OCI-LY1 (cell line): ENCODE measurements at regions not wholly inside any gene's neighbourhood (a gene's known extent, or its start where the extent isn't known, plus 50 kb on each side); places are given as distances from the start of the nearest gene placed in this dataset.

Experiments
- H2AFZ ChIP-seq: fragments of 200-600 bp; sonication (generic), shearing (Covaris generic); 2 replicates; pipeline ENCODE4 v1.6.0; 2014; ENCODE audit warnings: antibody characterized with exemption, mild to moderate bottlenecking, low read length
- H3F3A ChIP-seq: fragments of 200-600 bp; sonication (generic), shearing (Covaris generic); 2 replicates; pipeline ENCODE4 v1.6.0; 2014; ENCODE audit warnings: mild to moderate bottlenecking, antibody characterized with exemption, low read length, moderate library complexity; ENCODE audit not compliant: insufficient read depth
- H3K27ac ChIP-seq: fragments of 200-600 bp; sonication (generic); 2 replicates; pipeline ENCODE4 v1.5.1; 2014; ENCODE audit warnings: low read length, mixed run types, mild to moderate bottlenecking, low read depth; ENCODE audit not compliant: poor library complexity, severe bottlenecking
- H3K27me3 ChIP-seq: fragments of 200-600 bp; sonication (generic); 2 replicates; pipeline ENCODE4 v1.6.0; 2014; ENCODE audit warnings: antibody characterized with exemption, mild to moderate bottlenecking, low read length, moderate library complexity; ENCODE audit not compliant: insufficient read depth
- H3K36me3 ChIP-seq: fragments of 200-600 bp; sonication (generic); 2 replicates; pipeline ENCODE4 v1.6.1; 2014; ENCODE audit warnings: mild to moderate bottlenecking, antibody characterized with exemption, low read length, moderate library complexity, mixed read lengths; ENCODE audit not compliant: insufficient read depth
- H3K4me1 ChIP-seq: fragments of 200-600 bp; sonication (generic); 2 replicates; pipeline ENCODE4 v1.5.1; 2014; ENCODE audit warnings: mild to moderate bottlenecking, low read length, moderate library complexity; ENCODE audit not compliant: insufficient read depth, severe bottlenecking
- H3K4me2 ChIP-seq: fragments of 200-600 bp; sonication (generic), shearing (Covaris generic); 2 replicates; pipeline ENCODE4 v1.6.1; 2014; ENCODE audit warnings: low read length
- H3K4me3 ChIP-seq: fragments of 200-600 bp; sonication (generic); 2 replicates; pipeline ENCODE4 v1.5.1; 2014; ENCODE audit warnings: low read length, low read depth, mild to moderate bottlenecking, mixed read lengths; ENCODE audit not compliant: poor library complexity, severe bottlenecking
- H3K79me2 ChIP-seq: fragments of 200-600 bp; shearing (Covaris generic); 2 replicates; pipeline ENCODE4 v1.6.1; 2016; ENCODE audit warnings: mixed run types, low read length, mixed read lengths; ENCODE audit not compliant: insufficient read depth
- H3K9ac ChIP-seq: fragments of 200-600 bp; sonication (generic), shearing (Covaris generic); 2 replicates; pipeline ENCODE4 v1.6.1; 2014; ENCODE audit warnings: mild to moderate bottlenecking, low read length, mixed read lengths
- H3K9me2 ChIP-seq: fragments of 200-600 bp; sonication (generic), shearing (Covaris generic); 2 replicates; pipeline ENCODE4 v1.6.1; 2014; ENCODE audit warnings: low read depth, mild to moderate bottlenecking, low read length, mixed read lengths
- H3K9me3 ChIP-seq: fragments of 200-600 bp; shearing (Covaris generic); 2 replicates; pipeline ENCODE4 v1.6.1; 2014; ENCODE audit warnings: low read length, mixed read lengths
- H4K20me1 ChIP-seq: fragments of 200-600 bp; sonication (generic), shearing (Covaris generic); 2 replicates; pipeline ENCODE4 v1.6.0; 2016; ENCODE audit warnings: mild to moderate bottlenecking, low read length; ENCODE audit not compliant: insufficient read depth
- CTCF ChIP-seq: fragments of 200-600 bp; sonication (generic), shearing (Covaris generic); IDR thresholded peaks from 2 replicates; pipeline ENCODE4 v1.5.1; 2017; ENCODE audit warnings: mild to moderate bottlenecking, antibody characterized with exemption, low read length, moderate library complexity, mixed read lengths
- EZH2 ChIP-seq: fragments of 200-600 bp; sonication (generic), shearing (Covaris generic); IDR thresholded peaks from 2 replicates; pipeline ENCODE4 v1.8.0; 2017; ENCODE audit warnings: borderline replicate concordance, mixed run types, mild to moderate bottlenecking, antibody characterized with exemption, low read length, moderate library complexity, mixed read lengths

GRCh38 chr18:72329533-72329932 lies 214.6 kb downstream of the CBLN2 start:
- TF ChIP-seq CTCF (no peak), EZH2 (no peak)
- H3K9me2 ChIP-seq: no peaks in the 10 kb centered on the region
- no peaks in the 10 kb centered on the region for H3K9me3 ChIP-seq
- no peaks in the 10 kb centered on the region for H3K79me2 ChIP-seq
- H3F3A ChIP-seq: no peaks in the 10 kb centered on the region
- H3K27me3 ChIP-seq: no peaks in the 10 kb centered on the region
- H3K9ac ChIP-seq: no peak overlapping the region
- no peak overlapping the region for H3K4me2 ChIP-seq
- no peaks in the 10 kb centered on the region for H3K36me3 ChIP-seq
- H3K27ac ChIP-seq: no peak overlapping the region
- H4K20me1 ChIP-seq: no peaks in the 10 kb centered on the region
- H2AFZ ChIP-seq: no peak overlapping the region
- H3K4me1 ChIP-seq: no peaks in the 10 kb centered on the region
- no peak overlapping the region for H3K4me3 ChIP-seq

GRCh38 chr18:72325307-72325706 lies 218.8 kb downstream of the CBLN2 start:
- Histone ChIP-seq H3K9ac (no peak overlapping the region), H3K4me1 (no peaks in the 10 kb centered on the region), H3F3A (no peaks in the 10 kb centered on the region), H2AFZ (no peak overlapping the region), H3K9me2 (no peaks in the 10 kb centered on the region), H3K9me3 (no peaks in the 10 kb centered on the region), H3K4me3 (no peak overlapping the region), H3K79me2 (no peaks in the 10 kb centered on the region), H3K27ac (no peak overlapping the region), H3K4me2 (no peak overlapping the region), H4K20me1 (no peaks in the 10 kb centered on the region), H3K36me3 (no peaks in the 10 kb centered on the region), H3K27me3 (no peaks in the 10 kb centered on the region)
- TF ChIP-seq CTCF (no peak), EZH2 (no peak)

GRCh38 chr18:72324677-72325076 lies 219.5 kb downstream of the CBLN2 start:
- TF ChIP-seq CTCF (no peak), EZH2 (no peak)
- H3K27me3 ChIP-seq: no peaks in the 10 kb centered on the region
- H3K4me1 ChIP-seq: no peaks in the 10 kb centered on the region
- no peaks in the 10 kb centered on the region for H3K36me3 ChIP-seq
- no peaks in the 10 kb centered on the region for H3K9me2 ChIP-seq
- H3K27ac ChIP-seq: no peak overlapping the region
- H3K9ac ChIP-seq: no peak overlapping the region
- H3K4me2 ChIP-seq: no peak overlapping the region
- no peaks in the 10 kb centered on the region for H3K79me2 ChIP-seq
- H2AFZ ChIP-seq: no peak overlapping the region
- H4K20me1 ChIP-seq: no peaks in the 10 kb centered on the region
- no peaks in the 10 kb centered on the region for H3F3A ChIP-seq
- no peak overlapping the region for H3K4me3 ChIP-seq
- H3K9me3 ChIP-seq: no peaks in the 10 kb centered on the region
